GM18951 (cell line): ENCODE measurements at regions not wholly inside any gene's neighbourhood (a gene's known extent, or its start where the extent isn't known, plus 50 kb on each side); places are given as distances from the start of the nearest gene placed in this dataset.

Experiments
- POLR2A ChIP-seq: IDR thresholded peaks from 4 replicates; pipeline ENCODE4 v1.6.1; 2011; ENCODE audit warnings: mild to moderate bottlenecking; ENCODE audit not compliant: insufficient read length, insufficient read depth; ENCODE audit errors: extremely low read depth
- in situ Hi-C: fragments of 300-500 bp; cut with MboI; formaldehyde crosslinking; loops from one replicate; pipeline ENCODE4 v1.12.0; 2022; ENCODE audit warnings: low sequenced_read_pairs, mixed read lengths, inconsistent platforms; ENCODE audit not compliant: unreplicated experiment

DNA sequence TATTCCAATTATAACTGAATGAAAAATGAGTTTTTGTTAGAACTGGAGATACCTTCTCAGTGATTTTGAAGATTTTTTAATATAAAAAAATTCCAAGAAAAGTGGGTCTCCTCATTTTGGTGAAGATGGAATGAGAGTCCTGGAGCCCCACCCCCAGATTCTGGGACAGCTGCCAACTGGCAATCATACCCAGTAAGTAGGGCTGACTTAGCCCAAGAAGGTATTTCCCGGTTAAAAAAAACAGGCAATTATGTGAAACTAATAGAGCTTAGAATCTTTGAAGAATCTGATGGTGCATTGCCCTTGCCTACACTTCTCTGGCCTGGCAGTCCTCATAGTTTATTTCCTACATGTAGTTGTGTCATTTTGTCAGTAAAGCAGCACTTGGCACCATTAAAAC is 52.8 kb upstream of the VWDE start:
- in situ Hi-C loops = loop anchor here (5.0 kb wide), 1 partner anchor 36 kb away; no protein-coding TSS in a partner anchor
- no peak for TF ChIP-seq POLR2A

DNA sequence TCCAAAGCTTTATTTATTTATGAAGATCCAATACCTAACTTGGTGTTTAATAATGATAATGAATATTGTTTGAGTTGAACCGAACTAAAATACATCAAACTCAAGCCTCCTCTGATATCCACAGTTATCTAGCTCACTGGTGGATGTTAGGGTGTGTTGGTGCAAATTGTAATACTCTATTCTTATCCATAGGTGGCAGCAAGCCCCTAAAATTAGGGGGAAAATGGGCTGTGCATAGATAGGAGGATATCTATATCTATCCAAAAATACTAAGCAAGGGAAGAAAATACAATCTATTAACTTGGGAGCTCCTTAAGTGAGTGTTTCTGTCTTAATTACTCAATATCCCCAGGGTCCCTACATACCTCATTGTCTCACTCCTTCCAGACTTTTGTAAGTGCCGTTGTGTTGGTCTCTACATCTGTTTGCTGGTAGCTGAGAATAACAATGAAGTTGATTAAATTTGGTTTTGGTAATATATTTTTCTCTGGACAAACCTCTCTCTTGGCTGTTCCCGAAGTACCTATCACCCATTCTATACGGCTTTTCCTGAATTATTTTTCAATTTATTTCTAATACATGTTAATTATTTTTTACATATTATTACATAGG is 55.0 kb upstream of the VWDE start:
- in situ Hi-C loops = loop anchor here (5.0 kb wide), 1 partner anchor 34 kb away; no protein-coding TSS in a partner anchor
- TF ChIP-seq POLR2A = no peak

DNA sequence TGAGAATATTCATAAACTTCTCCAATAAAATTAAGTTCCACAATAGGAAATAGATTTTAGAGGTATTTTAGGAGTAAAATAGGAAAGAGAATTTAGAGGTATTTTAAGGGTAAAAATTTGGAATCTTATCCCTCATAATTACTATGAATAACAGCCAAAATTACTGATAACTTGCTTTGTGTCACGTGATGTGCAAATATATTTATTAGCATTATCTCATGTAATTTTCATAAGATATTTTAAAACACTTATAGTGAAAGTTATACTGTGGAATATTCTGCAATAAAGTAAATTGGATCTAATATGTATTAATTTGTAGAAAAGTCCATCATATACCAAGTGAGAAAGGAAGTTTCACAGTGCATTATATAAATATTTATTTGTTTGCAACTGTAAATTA is 64.2 kb upstream of the VWDE start:
- in situ Hi-C loops = no loop called here
- TF ChIP-seq POLR2A = no peak

DNA sequence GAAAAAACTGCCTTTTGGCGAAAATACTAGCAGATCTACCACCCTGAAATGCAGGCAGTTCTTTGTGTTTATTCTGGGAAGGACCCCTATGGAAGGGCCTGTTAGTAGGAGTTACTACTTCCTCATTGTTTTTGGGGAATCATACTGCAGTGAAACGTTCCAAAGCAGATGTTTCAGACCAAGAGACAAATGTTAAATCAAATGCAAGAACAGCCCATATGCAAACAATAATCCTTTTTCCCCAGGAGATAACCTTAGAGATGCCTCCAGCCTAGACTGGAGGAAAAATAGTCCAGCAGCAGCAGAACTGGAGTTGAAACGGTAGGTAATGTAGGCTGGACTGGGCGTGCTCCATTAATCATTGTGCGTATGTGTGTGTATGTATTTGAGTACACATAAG is 65.9 kb upstream of the VWDE start:
- in situ Hi-C loops = no loop called here
- TF ChIP-seq POLR2A = no peak

DNA sequence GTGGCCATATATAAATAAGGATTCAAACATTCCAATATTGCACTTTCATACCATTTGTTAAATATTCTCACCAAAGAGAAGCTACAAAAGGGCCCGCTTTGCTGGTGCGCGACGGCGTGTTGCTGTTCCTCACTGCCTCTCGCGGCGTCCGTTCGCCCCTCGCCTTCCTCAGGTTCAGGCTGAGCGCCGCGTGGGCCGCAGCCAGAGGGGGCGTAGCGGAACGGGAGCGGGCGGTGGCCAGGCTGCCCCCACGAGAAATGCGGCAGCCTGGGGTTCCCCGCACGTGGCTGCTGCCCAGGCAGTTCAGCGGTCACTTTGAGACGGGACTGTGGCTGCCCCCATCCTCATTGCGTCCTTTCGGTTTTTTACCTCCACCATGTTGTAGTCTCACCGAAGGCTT is 67.3 kb upstream of the VWDE start:
- in situ Hi-C loops = no loop called here
- no peak for TF ChIP-seq POLR2A

DNA sequence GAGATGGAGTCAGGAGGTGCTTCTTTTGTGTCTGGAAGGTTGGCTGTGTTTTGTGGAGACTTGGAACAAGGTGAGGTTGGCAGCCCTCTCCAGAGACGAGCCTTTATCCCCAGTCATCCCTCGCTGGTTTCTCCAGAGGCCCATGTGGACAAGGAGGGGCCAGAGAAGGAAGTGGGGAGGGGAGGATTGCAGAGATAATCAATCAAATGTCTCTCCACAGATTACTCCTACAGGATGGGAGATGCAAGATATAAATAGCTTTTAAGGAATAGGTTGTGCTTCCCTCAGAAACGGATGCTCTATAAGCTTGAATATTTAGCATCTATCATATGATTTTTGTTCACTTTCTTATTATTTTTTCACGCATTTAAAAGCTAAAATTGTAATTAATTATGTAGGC is 70.4 kb upstream of the VWDE start:
- in situ Hi-C loops = no loop called here
- TF ChIP-seq POLR2A = no peak

DNA sequence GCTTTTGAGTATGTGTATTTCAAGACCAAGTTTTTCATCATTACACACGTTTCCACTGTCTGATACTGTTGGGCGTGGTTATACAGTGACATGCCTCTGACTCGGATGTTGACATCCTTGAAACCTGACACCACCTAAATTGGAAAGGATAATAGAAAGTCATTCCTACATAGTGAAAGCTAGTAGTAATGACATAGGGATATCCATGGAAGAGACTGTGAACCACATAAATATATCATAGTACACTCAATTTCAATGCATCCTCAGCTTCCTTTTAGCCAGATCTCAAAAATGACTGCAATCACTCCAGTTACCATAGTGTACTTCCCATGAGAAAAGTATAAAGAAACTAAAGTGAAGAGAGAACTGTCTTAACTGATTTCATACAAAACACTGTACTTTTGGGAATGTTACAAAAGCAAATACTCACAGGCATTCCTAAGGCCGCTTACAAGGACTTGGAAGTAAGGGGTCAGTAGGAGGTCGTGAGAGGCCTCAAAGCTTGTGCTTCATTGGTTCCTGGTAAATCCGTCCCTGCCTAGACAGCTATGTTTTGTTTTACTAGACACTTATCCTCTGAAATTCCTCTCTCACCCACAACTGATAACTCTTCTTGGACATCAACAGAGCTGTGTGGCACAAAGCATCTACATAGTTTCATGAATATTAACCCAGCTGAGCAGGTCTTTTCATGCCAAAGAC is 71.8 kb upstream of the VWDE start:
- in situ Hi-C loops = no loop called here
- TF ChIP-seq POLR2A = no peak

DNA sequence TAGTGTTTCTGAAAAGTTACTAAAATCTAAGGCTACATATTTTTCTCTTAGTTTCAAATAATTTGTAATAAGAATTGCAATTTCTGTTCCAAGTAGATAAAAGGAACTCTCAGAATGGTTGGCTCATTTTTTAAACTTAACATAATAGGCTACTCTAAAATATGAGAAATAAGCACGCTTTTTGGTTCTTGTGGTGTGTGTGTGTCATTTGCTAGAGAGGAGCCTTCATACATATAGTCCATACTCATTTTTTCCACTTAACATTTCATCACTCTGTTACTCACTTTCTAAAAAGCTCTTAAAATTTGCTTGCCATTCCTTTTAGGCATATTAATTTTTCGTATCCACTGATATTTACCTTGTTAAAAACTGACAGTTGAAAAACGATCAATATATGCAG is 74.0 kb upstream of the VWDE start:
- in situ Hi-C loops = no loop called here
- no peak for TF ChIP-seq POLR2A

DNA sequence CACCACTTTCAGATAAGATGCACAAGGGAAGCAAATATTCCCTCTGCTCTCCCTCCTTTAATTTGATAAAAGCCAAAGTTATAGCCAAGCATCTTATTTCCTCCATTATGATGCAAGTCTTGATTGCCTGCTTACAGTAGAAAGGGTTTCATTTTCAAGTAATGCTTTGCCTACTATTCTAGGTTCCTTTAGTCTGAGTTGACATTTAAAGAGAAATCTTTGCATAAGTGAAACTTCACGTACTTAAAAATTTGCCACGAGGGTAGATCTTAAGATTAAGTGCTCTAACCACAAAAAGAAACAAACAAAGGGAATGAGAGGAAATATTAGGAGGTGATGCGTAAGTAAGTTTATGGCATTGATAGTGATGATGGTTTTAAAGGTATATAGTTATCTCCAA is 78.1 kb upstream of the VWDE start:
- no peak for TF ChIP-seq POLR2A
- in situ Hi-C loops = no loop called here

DNA sequence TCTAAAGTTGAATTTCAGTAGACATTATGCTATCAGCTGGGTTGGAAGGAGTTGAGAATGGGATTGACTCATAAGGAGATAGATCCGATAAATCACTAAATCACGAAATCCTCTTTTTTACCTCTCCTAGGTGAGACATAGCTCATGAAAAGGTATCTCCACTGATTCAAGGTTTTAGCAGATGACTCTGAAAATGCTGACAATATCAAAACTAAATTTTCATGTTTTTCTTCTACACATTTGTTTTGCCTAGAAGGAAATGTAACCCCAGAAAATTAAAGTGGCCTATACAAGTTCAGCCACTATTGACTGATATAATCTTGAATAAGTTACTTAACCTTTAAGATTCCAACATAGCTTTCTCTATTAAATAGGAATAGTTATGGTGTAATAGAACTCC is 82.2 kb upstream of the VWDE start:
- TF ChIP-seq POLR2A = no peak
- in situ Hi-C loops = no loop called here

DNA sequence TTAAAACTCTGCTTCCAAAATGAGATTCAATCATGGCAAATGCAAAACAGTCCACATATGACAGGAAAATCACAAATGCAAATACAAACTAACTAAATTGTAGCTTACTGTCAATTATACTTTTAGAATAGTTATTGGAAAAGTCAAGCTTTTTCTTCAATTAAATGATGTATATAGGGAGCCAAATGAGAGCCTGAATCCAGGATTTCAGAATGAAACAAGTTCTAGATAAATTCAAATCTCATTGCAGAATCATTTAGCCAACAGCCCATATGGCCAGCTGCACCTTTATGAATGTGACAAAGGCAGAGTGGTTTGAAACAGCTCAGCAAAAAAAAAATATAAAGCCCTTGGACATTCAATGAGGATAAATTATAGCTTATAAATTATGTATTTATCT is 82.2 kb upstream of the SCIN start:
- TF ChIP-seq POLR2A = no peak
- in situ Hi-C loops = no loop called here

DNA sequence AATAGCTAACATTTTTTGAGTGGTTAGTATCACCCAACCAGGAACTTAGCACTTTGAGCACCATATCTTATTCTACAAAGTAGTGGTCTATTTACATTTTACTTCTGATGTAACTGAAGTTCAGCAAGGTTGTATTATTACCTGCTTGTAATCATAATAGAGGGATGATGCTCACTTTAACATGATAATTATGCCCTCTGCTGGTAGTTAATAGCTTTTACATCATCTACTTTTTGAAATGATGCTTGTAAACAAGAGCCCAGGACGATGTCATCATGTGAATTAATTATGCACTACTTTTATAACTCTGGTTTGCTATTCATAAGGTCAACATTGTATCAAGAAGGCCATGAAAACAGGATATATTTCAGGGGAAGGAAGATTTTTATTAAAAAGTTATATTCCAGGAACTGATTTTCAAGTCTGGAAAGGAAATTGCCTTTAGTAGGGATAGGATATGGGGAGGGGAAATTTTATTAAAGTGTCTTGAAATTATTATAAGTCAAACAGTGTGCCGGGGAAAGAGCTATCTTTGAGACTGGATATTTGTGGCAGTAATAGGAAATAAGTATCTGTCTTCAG is 80.3 kb upstream of the SCIN start:
- TF ChIP-seq POLR2A = no peak
- in situ Hi-C loops = loop anchor here (5.0 to 10.0 kb wide), 2 partner anchors 33 to 55 kb away; no protein-coding TSS in a partner anchor

DNA sequence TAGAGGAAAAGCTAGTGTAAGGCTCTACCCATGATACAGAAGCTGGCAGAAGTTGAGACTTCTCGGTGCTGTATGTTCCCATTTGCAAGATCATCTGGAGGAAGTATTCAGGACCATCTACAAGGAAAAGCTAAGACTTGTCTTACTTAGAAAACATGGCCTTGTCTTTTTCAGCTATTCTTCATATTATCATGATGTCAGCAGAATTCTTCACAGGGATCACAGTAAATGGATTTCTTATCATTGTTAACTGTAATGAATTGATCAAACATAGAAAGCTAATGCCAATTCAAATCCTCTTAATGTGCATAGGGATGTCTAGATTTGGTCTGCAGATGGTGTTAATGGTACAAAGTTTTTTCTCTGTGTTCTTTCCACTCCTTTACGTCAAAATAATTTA is 79.6 kb upstream of the SCIN start:
- in situ Hi-C loops = loop anchor here (5.0 to 10.0 kb wide), 2 partner anchors 34 to 56 kb away; no protein-coding TSS in a partner anchor
- no peak for TF ChIP-seq POLR2A

DNA sequence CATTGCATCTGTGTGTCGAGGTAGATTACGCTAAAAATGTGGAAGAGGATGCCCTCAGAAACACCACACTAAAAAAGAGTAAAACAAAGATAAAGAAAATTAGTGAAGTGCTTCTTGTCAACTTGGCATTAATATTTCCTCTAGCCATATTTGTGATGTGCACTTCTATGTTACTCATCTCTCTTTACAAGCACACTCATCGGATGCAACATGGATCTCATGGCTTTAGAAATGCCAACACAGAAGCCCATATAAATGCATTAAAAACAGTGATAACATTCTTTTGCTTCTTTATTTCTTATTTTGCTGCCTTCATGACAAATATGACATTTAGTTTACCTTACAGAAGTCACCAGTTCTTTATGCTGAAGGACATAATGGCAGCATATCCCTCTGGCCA is 79.0 kb upstream of the SCIN start:
- no peak for TF ChIP-seq POLR2A
- in situ Hi-C loops = loop anchor here (5.0 to 10.0 kb wide), 2 partner anchors 34 to 57 kb away; no protein-coding TSS in a partner anchor
